ENCODE measurements at regions not wholly inside any gene's neighbourhood (a gene's known extent, or its start where the extent isn't known, plus 50 kb on each side); places are given as distances from the start of the nearest gene placed in this dataset.
A peak's percentile ranks its signal among the peaks of the same experiment; 100 is the strongest.

DNA sequence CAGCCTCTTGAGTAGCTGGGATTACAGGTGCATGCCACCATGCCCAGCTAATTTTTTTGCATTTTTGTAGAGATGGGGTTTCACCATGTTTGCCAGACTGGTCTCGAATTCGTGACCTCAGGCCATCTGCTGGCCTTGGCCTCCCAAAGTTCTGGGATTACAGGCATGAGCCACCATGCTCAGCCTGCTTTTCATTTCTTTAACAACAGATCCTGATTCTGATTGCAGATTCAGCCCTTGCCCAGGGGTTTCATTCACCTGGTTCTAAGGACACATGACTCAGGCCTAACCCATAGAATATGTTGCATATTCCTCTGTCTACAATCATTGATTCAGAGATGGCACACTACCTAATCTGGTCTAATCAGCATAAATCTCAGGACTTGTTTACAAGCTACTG, 56.1 kb upstream of the CCDC112 start:
- peaks cover 24% of the 10 kb centered on the region for H3K4me1 ChIP-seq (ENCODE audit: insufficient read depth, low read length)
- no peaks in the 10 kb centered on the region for H3K36me3 ChIP-seq (ENCODE audit: low read depth, low read length)
- no peaks in the 10 kb centered on the region for H3K9me3 ChIP-seq (ENCODE audit: low read length)
- no peak overlapping the region for H3K4me3 ChIP-seq (ENCODE audit: low read length)
- no peaks in the 10 kb centered on the region for H3K79me2 ChIP-seq (ENCODE audit: low read length)
- H3K27ac ChIP-seq (ENCODE audit: low read length) = no peak overlapping the region
- intact Hi-C loops (cut with micrococcal nuclease) = no loop called here
- no peak overlapping the region for H3K4me2 ChIP-seq (ENCODE audit: low read length)
- H2AFZ ChIP-seq (ENCODE audit: low read length) = no peak overlapping the region
- H3K9ac ChIP-seq (ENCODE audit: low read length) = no peak overlapping the region
- no peak for DNase-seq
- no peaks in the 10 kb centered on the region for H4K20me1 ChIP-seq (ENCODE audit: low read length)
- no peak for ATAC-seq
- no peaks in the 10 kb centered on the region for H3K9me2 ChIP-seq (replicated peaks; ENCODE audit: low read length)
- TF ChIP-seq EZH2 (IDR thresholded peaks at IDR 0.05; ENCODE audit: low read length, unreplicated experiment) (no peak), EZH2phosphoT487 (IDR thresholded peaks at IDR 0.05; ENCODE audit: borderline replicate concordance, low read length) (no peak)
- TF ChIP-seq, protein P1, sequence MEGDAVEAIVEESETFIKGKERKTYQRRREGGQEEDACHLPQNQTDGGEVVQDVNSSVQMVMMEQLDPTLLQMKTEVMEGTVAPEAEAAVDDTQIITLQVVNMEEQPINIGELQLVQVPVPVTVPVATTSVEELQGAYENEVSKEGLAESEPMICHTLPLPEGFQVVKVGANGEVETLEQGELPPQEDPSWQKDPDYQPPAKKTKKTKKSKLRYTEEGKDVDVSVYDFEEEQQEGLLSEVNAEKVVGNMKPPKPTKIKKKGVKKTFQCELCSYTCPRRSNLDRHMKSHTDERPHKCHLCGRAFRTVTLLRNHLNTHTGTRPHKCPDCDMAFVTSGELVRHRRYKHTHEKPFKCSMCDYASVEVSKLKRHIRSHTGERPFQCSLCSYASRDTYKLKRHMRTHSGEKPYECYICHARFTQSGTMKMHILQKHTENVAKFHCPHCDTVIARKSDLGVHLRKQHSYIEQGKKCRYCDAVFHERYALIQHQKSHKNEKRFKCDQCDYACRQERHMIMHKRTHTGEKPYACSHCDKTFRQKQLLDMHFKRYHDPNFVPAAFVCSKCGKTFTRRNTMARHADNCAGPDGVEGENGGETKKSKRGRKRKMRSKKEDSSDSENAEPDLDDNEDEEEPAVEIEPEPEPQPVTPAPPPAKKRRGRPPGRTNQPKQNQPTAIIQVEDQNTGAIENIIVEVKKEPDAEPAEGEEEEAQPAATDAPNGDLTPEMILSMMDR (conservative IDR thresholded peaks at IDR 0.05; ENCODE audit: low read depth, low read length) = no peak
- no peaks in the 10 kb centered on the region for H3F3A ChIP-seq (ENCODE audit: low read length, unreplicated experiment)
- ChIA-PET CTCF (no interaction called here), POLR2A (ENCODE audit: unreplicated experiment) (no interaction called here)
- no peaks in the 10 kb centered on the region for H3K27me3 ChIP-seq (ENCODE audit: low read length)
- no TSS peak for BruUV-seq (replicated peaks)

DNA sequence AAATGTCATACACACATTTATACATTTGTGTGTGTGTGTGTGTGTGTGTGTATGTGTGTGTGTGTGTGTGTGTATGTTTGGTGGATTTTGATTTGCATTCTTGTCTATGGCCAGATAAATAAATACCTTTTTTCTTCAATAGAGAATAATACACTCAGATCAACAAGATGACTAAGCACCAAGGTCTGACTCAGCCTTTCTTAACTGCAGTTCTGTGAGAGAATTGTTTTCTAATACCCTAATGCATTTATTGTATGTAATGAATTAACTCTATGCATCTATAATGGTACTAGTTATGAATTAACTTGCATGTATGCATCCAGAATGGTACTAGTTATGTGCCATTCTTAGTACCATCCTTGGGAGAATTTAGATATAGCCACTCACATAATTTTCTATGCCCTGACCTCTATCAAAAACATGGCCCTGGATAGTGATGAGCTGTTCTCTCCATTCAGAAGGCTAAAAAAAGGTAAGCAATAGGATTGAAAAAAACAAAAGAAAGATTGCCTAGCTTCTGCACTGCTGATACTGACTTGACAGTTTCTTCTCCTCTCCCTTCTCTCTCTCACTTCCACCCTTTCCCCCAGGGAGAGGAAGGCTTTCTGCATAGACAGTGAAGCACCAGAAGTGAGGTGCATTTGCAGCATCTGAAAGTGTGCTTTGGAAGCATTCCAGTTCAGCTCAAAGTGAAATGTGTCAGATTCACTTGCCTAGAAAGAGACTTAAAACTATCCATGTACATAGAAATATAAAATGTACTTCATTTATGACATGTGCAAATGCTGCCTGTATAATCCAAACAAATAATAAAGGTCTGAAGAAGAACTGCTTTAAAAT, 55.1 kb upstream of the CCDC112 start:
- Histone ChIP-seq H3K36me3 (ENCODE audit: low read depth, low read length) (no peaks in the 10 kb centered on the region), H2AFZ (ENCODE audit: low read length) (no peak overlapping the region), H3K79me2 (ENCODE audit: low read length) (no peaks in the 10 kb centered on the region), H3K4me1 (ENCODE audit: insufficient read depth, low read length) (peaks cover 24% of the 10 kb centered on the region), H3K27ac (ENCODE audit: low read length) (peak overlapping the region; percentile 10), H3K9me3 (ENCODE audit: low read length) (no peaks in the 10 kb centered on the region), H3K27me3 (ENCODE audit: low read length) (no peaks in the 10 kb centered on the region), H4K20me1 (ENCODE audit: low read length) (no peaks in the 10 kb centered on the region), H3K9me2 (replicated peaks; ENCODE audit: low read length) (no peaks in the 10 kb centered on the region), H3K9ac (ENCODE audit: low read length) (no peak overlapping the region), H3K4me2 (ENCODE audit: low read length) (0 out of 2 replicates have a peak overlapping the region, but pooled peaks have one; percentile 5), H3K4me3 (ENCODE audit: low read length) (no peak overlapping the region), H3F3A (ENCODE audit: low read length, unreplicated experiment) (no peaks in the 10 kb centered on the region)
- CTCF ChIA-PET = no interaction called here
- POLR2A ChIA-PET (ENCODE audit: unreplicated experiment) = interaction anchor here (0.6 kb wide), 1 partner anchor 217 kb away, joined by 8 read pairs; no protein-coding TSS in a partner anchor
- DNase-seq = peak; percentile 68
- intact Hi-C loops (cut with micrococcal nuclease) = no loop called here
- TF ChIP-seq EZH2phosphoT487 (IDR thresholded peaks at IDR 0.05; ENCODE audit: borderline replicate concordance, low read length) (no peak), EZH2 (IDR thresholded peaks at IDR 0.05; ENCODE audit: low read length, unreplicated experiment) (no peak)
- TF ChIP-seq, protein P1 (conservative IDR thresholded peaks at IDR 0.05; ENCODE audit: low read depth, low read length) = no peak
- no TSS peak for BruUV-seq (replicated peaks)
- peak; percentile 57 for ATAC-seq

DNA sequence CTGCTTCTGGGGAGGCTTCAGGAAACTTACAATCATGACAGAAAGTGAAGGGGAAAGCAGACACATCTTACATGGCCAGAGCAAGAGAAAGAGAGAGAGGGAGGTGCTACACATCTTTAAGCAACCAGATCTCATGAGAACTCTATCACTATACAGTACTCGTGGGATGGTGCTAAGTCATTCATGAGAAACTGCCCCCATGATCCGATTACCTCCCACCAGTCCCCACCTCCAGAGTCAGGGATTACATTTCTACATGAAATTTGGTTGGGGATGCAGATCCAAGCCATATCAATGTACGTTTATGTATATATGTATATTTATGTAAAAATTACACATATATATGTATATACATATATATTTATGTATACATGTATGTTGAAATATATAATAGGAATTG, 54.4 kb upstream of the CCDC112 start:
- Histone ChIP-seq H3K9me3 (ENCODE audit: low read length) (no peaks in the 10 kb centered on the region), H3K9ac (ENCODE audit: low read length) (no peak overlapping the region), H3K4me3 (ENCODE audit: low read length) (no peak overlapping the region), H3K4me1 (ENCODE audit: insufficient read depth, low read length) (peaks cover 24% of the 10 kb centered on the region), H3K4me2 (ENCODE audit: low read length) (no peak overlapping the region), H3F3A (ENCODE audit: low read length, unreplicated experiment) (no peaks in the 10 kb centered on the region), H3K9me2 (replicated peaks; ENCODE audit: low read length) (no peaks in the 10 kb centered on the region), H3K27me3 (ENCODE audit: low read length) (no peaks in the 10 kb centered on the region), H3K79me2 (ENCODE audit: low read length) (no peaks in the 10 kb centered on the region), H4K20me1 (ENCODE audit: low read length) (no peaks in the 10 kb centered on the region), H3K36me3 (ENCODE audit: low read depth, low read length) (no peaks in the 10 kb centered on the region), H3K27ac (ENCODE audit: low read length) (no peak overlapping the region), H2AFZ (ENCODE audit: low read length) (no peak overlapping the region)
- ATAC-seq (no peak), DNase-seq (no peak)
- intact Hi-C loops (cut with micrococcal nuclease) = no loop called here
- POLR2A ChIA-PET (ENCODE audit: unreplicated experiment) = no interaction called here
- BruUV-seq (replicated peaks) = no TSS peak
- CTCF ChIA-PET = no interaction called here
- TF ChIP-seq, protein P1 (conservative IDR thresholded peaks at IDR 0.05; ENCODE audit: low read depth, low read length) = no peak
- TF ChIP-seq EZH2phosphoT487 (IDR thresholded peaks at IDR 0.05; ENCODE audit: borderline replicate concordance, low read length) = no peak
- no peak for TF ChIP-seq EZH2 (IDR thresholded peaks at IDR 0.05; ENCODE audit: low read length, unreplicated experiment)
